GM23338 (cell line): ENCODE measurements at regions not wholly inside any gene's neighbourhood (a gene's known extent, or its start where the extent isn't known, plus 50 kb on each side); places are given as distances from the start of the nearest gene placed in this dataset.

ENCODE experiments used
- ATAC-seq: fragments of 200-7000 bp; cut with Tn5 transposase; 3 replicates; pipeline ENCODE4 v1.9.1; 2020
- DNase-seq: peaks from one replicate; pipeline ENCODE4 v3.0.0-alpha.2; 2015; ENCODE audit warnings: low spot score
- H2AFZ ChIP-seq: fragments of 200-600 bp; sonication (generic); 2 replicates; pipeline ENCODE4 v1.8.0; 2016; ENCODE audit warnings: antibody characterized with exemption, mild to moderate bottlenecking, moderate library complexity
- H3F3A ChIP-seq: fragments of 200-600 bp; sonication (generic); replicated peaks from 2 replicates; pipeline ENCODE4 v1.8.0; 2017; ENCODE audit warnings: antibody characterized with exemption, mixed run types, low read depth
- H3K27ac ChIP-seq: fragments of 200-600 bp; sonication (generic); 2 replicates; pipeline ENCODE4 v1.6.1; 2016; ENCODE audit warnings: low read depth
- H3K27me3 ChIP-seq: fragments of 200-600 bp; sonication (generic); 2 replicates; pipeline ENCODE4 v1.8.0; 2016; ENCODE audit warnings: mild to moderate bottlenecking, mixed run types, moderate library complexity; ENCODE audit not compliant: insufficient read depth
- H3K36me3 ChIP-seq: fragments of 200-600 bp; sonication (generic); 2 replicates; pipeline ENCODE4 v1.8.0; 2016; ENCODE audit warnings: mild to moderate bottlenecking; ENCODE audit not compliant: insufficient read depth
- H3K4me1 ChIP-seq: fragments of 200-600 bp; sonication (generic); 2 replicates; pipeline ENCODE4 v1.8.0; 2016; ENCODE audit warnings: mild to moderate bottlenecking, moderate library complexity; ENCODE audit not compliant: insufficient read depth
- H3K4me2 ChIP-seq: fragments of 200-600 bp; sonication (generic); 2 replicates; pipeline ENCODE4 v1.7.1; 2017; ENCODE audit warnings: mixed run types
- H3K4me3 ChIP-seq: fragments of 200-600 bp; sonication (generic); 2 replicates; pipeline ENCODE4 v1.6.1; 2016; ENCODE audit warnings: mixed run types
- H3K79me2 ChIP-seq: fragments of 200-600 bp; sonication (generic); replicated peaks from 2 replicates; pipeline ENCODE4 v1.8.0; 2017; ENCODE audit warnings: mild to moderate bottlenecking; ENCODE audit not compliant: insufficient read depth
- H3K9me2 ChIP-seq: fragments of 200-600 bp; sonication (generic); 2 replicates; pipeline ENCODE4 v1.8.0; 2017; ENCODE audit not compliant: insufficient read depth
- H4K20me1 ChIP-seq: fragments of 200-600 bp; sonication (generic); replicated peaks from 2 replicates; pipeline ENCODE4 v1.8.0; 2017; ENCODE audit warnings: mild to moderate bottlenecking; ENCODE audit not compliant: insufficient read depth
- H3K27ac Mint-ChIP-seq: 2 replicates; pipeline ENCODE4 v1.8.0; 2020; ENCODE audit warnings: inconsistent platforms, mild to moderate bottlenecking, moderate library complexity, mixed read lengths
- H3K27me3 Mint-ChIP-seq: 3 replicates; pipeline ENCODE4 v1.8.0; 2022; ENCODE audit warnings: low read depth, mild to moderate bottlenecking, moderate library complexity, mixed read lengths, inconsistent platforms; ENCODE audit not compliant: insufficient read depth, poor library complexity
- H3K36me3 Mint-ChIP-seq: 3 replicates; pipeline ENCODE4 v1.8.0; 2021; ENCODE audit warnings: low read depth, mild to moderate bottlenecking, inconsistent platforms, moderate library complexity, mixed read lengths
- H3K4me1 Mint-ChIP-seq: 3 replicates; pipeline ENCODE4 v1.8.0; 2020; ENCODE audit warnings: mild to moderate bottlenecking, inconsistent platforms, mixed read lengths
- H3K4me3 Mint-ChIP-seq: 3 replicates; pipeline ENCODE4 v1.8.0; 2021; ENCODE audit warnings: moderate library complexity, mild to moderate bottlenecking, inconsistent platforms, mixed read lengths
- H3K9me3 Mint-ChIP-seq: 3 replicates; pipeline ENCODE4 v1.8.0; 2020; ENCODE audit warnings: moderate library complexity, mild to moderate bottlenecking, inconsistent platforms, mixed read lengths
- CTCF ChIP-seq, 2 experiments: fragments of 200-600 bp in 1 of 2; sonication (generic) in 1 of 2; conservative IDR thresholded peaks; 2 replicates each; pipeline versions ENCODE4 v1.5.1 to v1.6.1; 2016 to 2017; ENCODE audit warnings: antibody characterized with exemption in 2 of 2, low read depth in 2 of 2, mild to moderate bottlenecking in 2 of 2, moderate library complexity in 1 of 2
- EZH2 ChIP-seq: fragments of 200-600 bp; sonication (generic); IDR thresholded peaks from one replicate; pipeline ENCODE4 v1.8.0; 2017; ENCODE audit warnings: antibody characterized with exemption, mild to moderate bottlenecking, low read depth; ENCODE audit not compliant: unreplicated experiment
- EZH2phosphoT487 ChIP-seq: fragments of 200-600 bp; sonication (generic); IDR thresholded peaks from one replicate; pipeline ENCODE4 v1.8.1; 2018; ENCODE audit warnings: antibody characterized with exemption; ENCODE audit not compliant: unreplicated experiment
- NANOG ChIP-seq: IDR thresholded peaks from 2 replicates; pipeline ENCODE4 v1.6.1; 2016; ENCODE audit warnings: antibody characterized with exemption, borderline replicate concordance
- POLR2AphosphoS5 ChIP-seq: IDR thresholded peaks from 2 replicates; pipeline ENCODE4 v1.6.1; 2016; ENCODE audit warnings: antibody characterized with exemption, low read depth
- STAT1 ChIP-seq: IDR thresholded peaks from one replicate; pipeline ENCODE4 v1.6.1; 2016; ENCODE audit warnings: antibody characterized with exemption; ENCODE audit not compliant: unreplicated experiment
- ZNF114 ChIP-seq: fragments of 250-450 bp; sonication (Bioruptor Pico); IDR thresholded peaks from 2 replicates; pipeline ENCODE4 v1.5.0; 2020; ENCODE audit warnings: mild to moderate bottlenecking, moderate library complexity
- ZNF331 ChIP-seq: fragments of 250-450 bp; sonication (Bioruptor Pico); IDR thresholded peaks from 2 replicates; pipeline ENCODE4 v1.5.0; 2020; ENCODE audit warnings: low read depth, mild to moderate bottlenecking, moderate library complexity
- ZNF462 ChIP-seq: fragments of 250-450 bp; sonication (Bioruptor Pico); IDR thresholded peaks from 2 replicates; pipeline ENCODE4 v1.5.0; 2020; ENCODE audit warnings: mild to moderate bottlenecking, moderate library complexity
- TF ChIP-seq, protein P1 (sequence below): IDR thresholded peaks from one replicate; pipeline ENCODE4 v1.6.1; 2018; ENCODE audit warnings: antibody characterized with exemption; ENCODE audit not compliant: unreplicated experiment

DNA sequence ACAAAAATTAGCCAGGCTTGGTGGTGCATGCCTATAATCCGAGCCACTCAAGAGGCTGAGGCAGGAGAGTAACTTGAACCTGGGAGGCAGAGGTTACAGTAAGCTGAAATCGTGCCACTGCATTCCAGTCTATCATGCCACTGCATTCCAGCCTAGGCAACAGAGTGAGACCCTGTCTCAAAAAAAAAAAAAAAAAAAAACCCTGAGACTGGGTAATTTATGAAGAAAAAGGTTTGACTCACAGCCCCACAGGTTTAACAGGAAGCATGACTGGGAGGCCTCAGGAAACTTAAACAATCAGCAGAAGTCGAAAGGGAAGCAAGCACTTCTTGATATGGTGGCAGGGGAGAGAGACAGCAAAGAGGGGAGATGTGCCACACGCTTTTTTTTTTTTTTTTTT, 123.2 kb downstream of the GXYLT1 start:
- Mint-ChIP-seq H3K36me3 (no peaks in the 10 kb centered on the region), H3K27me3 (peaks cover 16% of the 10 kb centered on the region), H3K9me3 (no peaks in the 10 kb centered on the region; the same call in 2 of the 3 replicates), H3K4me3 (no peak overlapping the region), H3K4me1 (peaks cover 8% of the 10 kb centered on the region; the same call in 2 of the 3 replicates), H3K27ac (no peak overlapping the region)
- no peak for DNase-seq
- no peak overlapping the region for H2AFZ ChIP-seq
- peaks cover 5% of the 10 kb centered on the region; the same call in 1 of the 2 replicates for H3K27me3 ChIP-seq
- no peaks in the 10 kb centered on the region for H3F3A ChIP-seq
- TF ChIP-seq EZH2phosphoT487, result no peak
- H3K36me3 ChIP-seq, result no peaks in the 10 kb centered on the region
- no peak for ATAC-seq
- no peaks in the 10 kb centered on the region for H4K20me1 ChIP-seq
- H3K4me1 ChIP-seq, result no peaks in the 10 kb centered on the region
- no peaks in the 10 kb centered on the region for H3K9me2 ChIP-seq
- H3K4me2 ChIP-seq, result no peak overlapping the region
- no peaks in the 10 kb centered on the region for H3K79me2 ChIP-seq
- no peak overlapping the region for H3K27ac ChIP-seq
- no peak overlapping the region for H3K4me3 ChIP-seq

DNA sequence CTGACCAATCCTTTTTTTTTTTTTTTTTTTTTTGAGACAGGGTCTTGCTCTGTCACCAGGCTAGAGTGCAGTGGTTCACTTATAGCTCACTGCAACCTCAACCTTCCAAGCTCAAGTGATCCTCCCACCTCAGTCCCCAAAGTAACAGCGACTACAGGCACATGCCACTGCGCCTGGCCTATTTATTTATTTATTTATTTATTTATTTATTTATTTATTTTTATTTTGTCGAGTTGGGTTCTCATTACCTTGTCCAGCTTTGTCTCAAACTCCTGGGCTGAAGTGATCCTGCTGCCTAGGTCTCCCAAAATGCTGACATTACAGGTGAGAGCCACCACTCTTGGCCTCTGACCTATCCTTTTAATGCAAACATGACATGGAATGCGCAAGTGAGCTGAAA, 124.4 kb downstream of the GXYLT1 start:
- DNase-seq (no peak), ATAC-seq (no peak)
- Histone ChIP-seq H3K79me2 (no peaks in the 10 kb centered on the region), H3K27ac (no peak overlapping the region), H3K4me1 (no peaks in the 10 kb centered on the region), H3K4me3 (no peak overlapping the region), H3K4me2 (no peak overlapping the region), H2AFZ (no peak overlapping the region), H4K20me1 (no peaks in the 10 kb centered on the region), H3K9me2 (no peaks in the 10 kb centered on the region), H3K36me3 (no peaks in the 10 kb centered on the region), H3K27me3 (peaks cover 5% of the 10 kb centered on the region; the same call in 1 of the 2 replicates), H3F3A (no peaks in the 10 kb centered on the region)
- Mint-ChIP-seq H3K27me3 (peaks cover 16% of the 10 kb centered on the region), H3K27ac (no peak overlapping the region), H3K4me3 (no peak overlapping the region), H3K4me1 (peaks cover 8% of the 10 kb centered on the region; the same call in 2 of the 3 replicates), H3K9me3 (no peaks in the 10 kb centered on the region; the same call in 2 of the 3 replicates), H3K36me3 (no peaks in the 10 kb centered on the region)
- TF ChIP-seq ZNF114 (no peak), CTCF (conservative IDR thresholded peaks at IDR 0.05; ENCODE audit: low read depth in 2 of 2) (no peak), POLR2AphosphoS5 (no peak), EZH2 (no peak), ZNF331 (CRISPR knock-in tag) (no peak), STAT1 (no peak), ZNF462 (CRISPR knock-in tag) (no peak), NANOG (no peak), EZH2phosphoT487 (no peak)
- TF ChIP-seq, protein P1, sequence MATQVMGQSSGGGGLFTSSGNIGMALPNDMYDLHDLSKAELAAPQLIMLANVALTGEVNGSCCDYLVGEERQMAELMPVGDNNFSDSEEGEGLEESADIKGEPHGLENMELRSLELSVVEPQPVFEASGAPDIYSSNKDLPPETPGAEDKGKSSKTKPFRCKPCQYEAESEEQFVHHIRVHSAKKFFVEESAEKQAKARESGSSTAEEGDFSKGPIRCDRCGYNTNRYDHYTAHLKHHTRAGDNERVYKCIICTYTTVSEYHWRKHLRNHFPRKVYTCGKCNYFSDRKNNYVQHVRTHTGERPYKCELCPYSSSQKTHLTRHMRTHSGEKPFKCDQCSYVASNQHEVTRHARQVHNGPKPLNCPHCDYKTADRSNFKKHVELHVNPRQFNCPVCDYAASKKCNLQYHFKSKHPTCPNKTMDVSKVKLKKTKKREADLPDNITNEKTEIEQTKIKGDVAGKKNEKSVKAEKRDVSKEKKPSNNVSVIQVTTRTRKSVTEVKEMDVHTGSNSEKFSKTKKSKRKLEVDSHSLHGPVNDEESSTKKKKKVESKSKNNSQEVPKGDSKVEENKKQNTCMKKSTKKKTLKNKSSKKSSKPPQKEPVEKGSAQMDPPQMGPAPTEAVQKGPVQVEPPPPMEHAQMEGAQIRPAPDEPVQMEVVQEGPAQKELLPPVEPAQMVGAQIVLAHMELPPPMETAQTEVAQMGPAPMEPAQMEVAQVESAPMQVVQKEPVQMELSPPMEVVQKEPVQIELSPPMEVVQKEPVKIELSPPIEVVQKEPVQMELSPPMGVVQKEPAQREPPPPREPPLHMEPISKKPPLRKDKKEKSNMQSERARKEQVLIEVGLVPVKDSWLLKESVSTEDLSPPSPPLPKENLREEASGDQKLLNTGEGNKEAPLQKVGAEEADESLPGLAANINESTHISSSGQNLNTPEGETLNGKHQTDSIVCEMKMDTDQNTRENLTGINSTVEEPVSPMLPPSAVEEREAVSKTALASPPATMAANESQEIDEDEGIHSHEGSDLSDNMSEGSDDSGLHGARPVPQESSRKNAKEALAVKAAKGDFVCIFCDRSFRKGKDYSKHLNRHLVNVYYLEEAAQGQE, result no peak
